Ascending aorta (tissue), 2 donors: ENCODE measurements at regions not wholly inside any gene's neighbourhood (a gene's known extent, or its start where the extent isn't known, plus 50 kb on each side); places are given as distances from the start of the nearest gene placed in this dataset.
A peak's percentile ranks its signal among the peaks of the same experiment; 100 is the strongest.

Experiments
- DNase-seq, 2 donors: peaks; one replicate each; pipeline ENCODE4 v3.0.0-alpha.2; 2019; ENCODE audit warnings: low spot score in 2 of 2
- H3K27ac ChIP-seq, 2 donors: fragments of 200-600 bp; sonication (generic); one replicate each; pipeline ENCODE4 v1.5.1; 2016 to 2017; ENCODE audit warnings: mild to moderate bottlenecking in 1 of 2
- H3K27me3 ChIP-seq: fragments of 200-600 bp; sonication (generic); one replicate; pipeline ENCODE4 v1.5.1; 2017
- H3K36me3 ChIP-seq, 2 donors: fragments of 200-600 bp; sonication (generic); one replicate each; pipeline ENCODE4 v1.5.1; 2016
- H3K4me1 ChIP-seq, 2 donors: fragments of 200-600 bp; sonication (generic); one replicate each; pipeline ENCODE4 v1.5.1; 2016 to 2017; ENCODE audit warnings: mild to moderate bottlenecking in 1 of 2
- H3K4me3 ChIP-seq, 2 donors: fragments of 200-600 bp; sonication (generic); one replicate each; pipeline ENCODE4 v1.5.1; 2016 to 2017; ENCODE audit warnings: mild to moderate bottlenecking in 1 of 2
- H3K9me3 ChIP-seq, 2 donors: fragments of 200-600 bp; sonication (generic); one replicate each; pipeline ENCODE4 v1.5.1; 2016
- CTCF ChIP-seq, 3 experiments: fragments of 200-600 bp in 2 of 3; fragments of 450-650 bp in 1 of 3; sonication (generic) in 2 of 3; IDR thresholded peaks; one replicate each; pipeline ENCODE4 v1.5.1; 2016 to 2019; ENCODE audit warnings: antibody characterized with exemption in 3 of 3, mild to moderate bottlenecking in 1 of 3, moderate library complexity in 1 of 3
- intact Hi-C: fragments of 100-400 bp; cut with DNase I; formaldehyde crosslinking; loops from one replicate; pipeline ENCODE4 v1.15.1; 2023

- no peak for TF ChIP-seq CTCF (IDR thresholded peaks at IDR 0.05)
- no peaks in the 10 kb centered on the region for H3K27me3 ChIP-seq
- H3K9me3 ChIP-seq = no peaks in the 10 kb centered on the region
- H3K27ac ChIP-seq = peak overlapping the region in 1 of 2 donors; percentile 10
- H3K4me1 ChIP-seq = no peaks in the 10 kb centered on the region
- H3K36me3 ChIP-seq = no peaks in the 10 kb centered on the region
- intact Hi-C loops = no loop called here
- no peak for DNase-seq
- no peak overlapping the region for H3K4me3 ChIP-seq
Observed at GRCh38 chr14:31966896-31967668, 110.0 kb upstream of the ARHGAP5 start.

GRCh38 chr14:31967669-31967975 is 109.5 kb upstream of the ARHGAP5 start:
- TF ChIP-seq CTCF (IDR thresholded peaks at IDR 0.05) = no peak
- Histone ChIP-seq H3K4me1 (no peaks in the 10 kb centered on the region), H3K9me3 (no peaks in the 10 kb centered on the region), H3K4me3 (no peak overlapping the region), H3K27me3 (no peaks in the 10 kb centered on the region), H3K27ac (no peak overlapping the region), H3K36me3 (no peaks in the 10 kb centered on the region)
- intact Hi-C loops = no loop called here
- DNase-seq = no peak

GRCh38 chr14:31968107-31968810 is 108.8 kb upstream of the ARHGAP5 start:
- intact Hi-C loops = no loop called here
- DNase-seq = no peak
- Histone ChIP-seq H3K27me3 (no peaks in the 10 kb centered on the region), H3K36me3 (no peaks in the 10 kb centered on the region), H3K4me3 (no peak overlapping the region), H3K9me3 (no peaks in the 10 kb centered on the region), H3K27ac (no peak overlapping the region), H3K4me1 (no peaks in the 10 kb centered on the region)
- no peak for TF ChIP-seq CTCF (IDR thresholded peaks at IDR 0.05)

- intact Hi-C loops = no loop called here
Observed at GRCh38 chr14:31968956-31969698, 108.0 kb upstream of the ARHGAP5 start.

More at GRCh38 chr14:31968956-31969698, 108.0 kb upstream of the ARHGAP5 start:
- no peak overlapping the region for H3K27ac ChIP-seq
- no peaks in the 10 kb centered on the region for H3K9me3 ChIP-seq
- H3K4me3 ChIP-seq = no peak overlapping the region
- no peak for DNase-seq
- no peaks in the 10 kb centered on the region for H3K36me3 ChIP-seq
- H3K27me3 ChIP-seq = no peaks in the 10 kb centered on the region
- TF ChIP-seq CTCF (IDR thresholded peaks at IDR 0.05) = no peak
- H3K4me1 ChIP-seq = no peaks in the 10 kb centered on the region
